AG04450 (cell line): ENCODE measurements at regions not wholly inside any gene's neighbourhood (a gene's known extent, or its start where the extent isn't known, plus 50 kb on each side); places are given as distances from the start of the nearest gene placed in this dataset.
A peak's percentile ranks its signal among the peaks of the same experiment; 100 is the strongest.

ENCODE experiments used
- CTCF ChIA-PET: fragments of 300-600, 350-600 bp; formaldehyde crosslinking; extraction: SDS; loops from one replicate; lab custom pipeline; 2022; ENCODE audit warnings: antibody characterized with exemption, inconsistent platforms; lab: Charles Lee
- POLR2A ChIA-PET: fragments of 350-600 bp; formaldehyde crosslinking; extraction: SDS; loops from one replicate; lab custom pipeline; 2021; ENCODE audit warnings: antibody characterized with exemption, inconsistent platforms; lab: Yijun Ruan, JAX
- DNase-seq: peaks from one replicate; pipeline ENCODE4 v3.0.0-alpha.2; 2011; ENCODE audit warnings: low read depth, low spot score
- H3K27ac ChIP-seq: one replicate; pipeline ENCODE4 v1.5.1; 2012; ENCODE audit warnings: low read depth, low read length, control low read depth
- H3K27me3 ChIP-seq: one replicate; pipeline ENCODE4 v1.6.0; 2012; ENCODE audit warnings: low read length; ENCODE audit not compliant: control insufficient read depth, insufficient read depth
- H3K4me3 ChIP-seq: 2 replicates; pipeline ENCODE4 v1.5.1; 2011; ENCODE audit warnings: mild to moderate bottlenecking, low read depth, low read length, control low read depth
- H3K9me3 ChIP-seq: 2 replicates; pipeline ENCODE4 v1.5.1; 2012; ENCODE audit warnings: low read length; ENCODE audit not compliant: control insufficient read depth, insufficient read depth
- CTCF ChIP-seq: IDR thresholded peaks from 2 replicates; pipeline ENCODE4 v1.5.1; 2011; ENCODE audit warnings: low read depth, low read length, control low read depth, inconsistent platforms

DNA sequence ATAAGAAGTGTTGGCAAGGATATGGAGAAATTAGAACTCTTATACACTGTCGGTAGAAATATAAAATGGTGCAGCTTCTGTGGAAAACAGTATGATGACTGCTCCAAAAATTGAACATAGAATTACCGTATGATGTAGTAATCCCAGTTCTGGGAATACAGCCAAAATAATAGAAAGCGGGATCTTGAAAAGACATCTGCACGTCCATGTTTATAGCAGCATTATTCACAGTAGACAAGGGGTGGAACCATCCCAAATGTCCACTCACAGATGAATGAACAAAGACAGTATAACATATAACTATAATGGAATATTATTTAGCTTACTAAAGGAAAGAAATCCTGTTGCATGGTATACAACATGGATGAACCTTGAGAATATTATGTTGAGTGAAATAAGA lies 257.7 kb downstream of the TDRD15 start:
- Histone ChIP-seq H3K27me3 (no peaks in the 10 kb centered on the region), H3K27ac (no peak overlapping the region), H3K4me3 (no peak overlapping the region), H3K9me3 (no peaks in the 10 kb centered on the region; the same call in 1 of the 2 replicates)
- DNase-seq, result peak; percentile 7
- no peak for TF ChIP-seq CTCF
- POLR2A ChIA-PET, result no interaction called here
- CTCF ChIA-PET, result interaction anchor here (1.3 kb wide), 1 partner anchor 9 kb away, joined by 3 read pairs; no protein-coding TSS in a partner anchor

DNA sequence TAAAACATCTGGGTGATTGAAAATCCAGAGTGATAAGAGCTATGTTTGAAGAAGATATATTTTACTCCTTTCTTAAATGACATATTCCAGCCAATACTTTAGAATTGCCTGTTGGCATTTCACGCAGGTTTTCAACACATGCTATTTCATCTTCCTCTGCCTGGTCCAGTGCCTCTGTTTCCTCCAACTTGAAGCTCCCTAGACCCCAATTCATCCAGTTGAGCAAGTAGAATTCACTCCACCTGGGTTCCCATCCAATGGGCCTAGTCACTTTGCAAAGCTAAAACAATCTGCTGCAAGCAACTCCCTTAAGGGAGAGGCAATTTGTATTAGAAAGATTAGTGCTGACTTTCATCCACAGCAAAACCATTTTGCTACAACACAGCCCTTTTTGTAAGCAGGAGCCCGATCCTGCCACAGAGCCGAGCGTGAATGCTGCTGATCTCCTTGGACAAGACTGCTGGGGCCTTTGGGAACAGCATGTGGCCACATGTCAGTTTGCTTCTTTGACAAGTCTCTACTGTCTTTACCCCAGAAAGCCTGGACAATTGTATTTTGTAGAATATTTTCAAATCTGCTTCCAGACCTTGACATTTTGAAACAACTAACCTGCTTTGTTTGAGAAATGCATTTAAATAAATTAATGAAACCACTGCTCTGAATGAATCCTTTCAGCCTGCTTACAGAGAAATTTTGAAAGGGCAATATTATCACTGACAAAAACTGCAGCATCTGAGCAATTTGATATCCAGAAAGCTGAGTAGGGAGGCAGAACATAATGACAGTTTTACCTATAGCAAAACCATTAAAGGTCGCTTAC lies 259.1 kb downstream of the TDRD15 start:
- no peak overlapping the region for H3K4me3 ChIP-seq
- no peak overlapping the region for H3K27ac ChIP-seq
- no peak for TF ChIP-seq CTCF
- CTCF ChIA-PET, result no interaction called here
- no peak for DNase-seq
- POLR2A ChIA-PET, result no interaction called here
- no peaks in the 10 kb centered on the region; the same call in 1 of the 2 replicates for H3K9me3 ChIP-seq
- no peaks in the 10 kb centered on the region for H3K27me3 ChIP-seq

DNA sequence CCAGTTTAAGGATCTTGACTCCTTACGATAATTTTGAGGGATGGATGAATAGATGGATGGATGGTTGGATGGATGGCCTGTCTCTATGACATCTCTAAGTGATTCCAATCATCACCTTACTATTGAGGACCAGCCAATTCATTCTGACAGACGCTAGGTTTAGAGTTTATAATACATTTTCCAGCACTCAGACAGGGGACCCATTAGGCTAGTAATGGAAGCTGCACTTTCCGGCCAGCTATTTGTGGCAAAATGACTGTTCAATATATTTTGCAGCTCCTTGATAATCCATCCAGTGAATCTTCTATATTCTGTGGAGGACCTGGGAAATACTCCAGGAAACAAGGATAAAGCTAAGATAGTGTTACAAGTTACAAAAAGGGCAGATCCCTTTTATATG lies 262.9 kb downstream of the TDRD15 start:
- Histone ChIP-seq H3K9me3 (peaks cover 4% of the 10 kb centered on the region; the same call in 1 of the 2 replicates), H3K27me3 (no peaks in the 10 kb centered on the region), H3K27ac (no peak overlapping the region), H3K4me3 (no peak overlapping the region)
- ChIA-PET CTCF (no interaction called here), POLR2A (no interaction called here)
- no peak for TF ChIP-seq CTCF
- DNase-seq, result no peak

GRCh38 chr2:21392649-21393048 lies 268.9 kb downstream of the TDRD15 start:
- Histone ChIP-seq H3K4me3 (no peak overlapping the region), H3K27ac (no peak overlapping the region), H3K9me3 (peaks cover 7% of the 10 kb centered on the region), H3K27me3 (no peaks in the 10 kb centered on the region)
- ChIA-PET CTCF (no interaction called here), POLR2A (no interaction called here)
- DNase-seq, result no peak
- no peak for TF ChIP-seq CTCF

- DNase-seq, result no peak
- Histone ChIP-seq H3K27ac (no peak overlapping the region), H3K27me3 (no peaks in the 10 kb centered on the region), H3K9me3 (peaks cover 7% of the 10 kb centered on the region), H3K4me3 (no peak overlapping the region)
- no peak for TF ChIP-seq CTCF
- POLR2A ChIA-PET, result no interaction called here
- CTCF ChIA-PET, result no interaction called here
Measured at GRCh38 chr2:21393173-21393572, 269.4 kb downstream of the TDRD15 start.
